ENCODE measurements at regions not wholly inside any gene's neighbourhood (a gene's known extent, or its start where the extent isn't known, plus 50 kb on each side); places are given as distances from the start of the nearest gene placed in this dataset.

GRCh38 chr11:17157761-17158160, 50.0 kb downstream of the PIK3C2A start:
- DNase-seq: no peak

- no peak for DNase-seq
These were observed 51.5 kb downstream of the PIK3C2A start for GRCh38 chr11:17156283-17156682.

GRCh38 chr11:17154409-17155159, 53.2 kb downstream of the PIK3C2A start:
- DNase-seq: no peak

GRCh38 chr11:17153757-17154156, 54.0 kb downstream of the PIK3C2A start:
- DNase-seq: no peak

GRCh38 chr11:17152306-17152705, 55.5 kb downstream of the PIK3C2A start:
- DNase-seq: no peak

- no peak for DNase-seq
These were observed 57.3 kb downstream of the PIK3C2A start for GRCh38 chr11:17150521-17150920.

GRCh38 chr11:17148536-17148935, 59.2 kb downstream of the PIK3C2A start:
- DNase-seq: no peak

GRCh38 chr11:17145972-17146371, 61.8 kb downstream of the PIK3C2A start:
- no peak for DNase-seq

- DNase-seq: no peak
These were observed 65.0 kb upstream of the RPS13 start for GRCh38 chr11:17142450-17142849.

GRCh38 chr11:17141156-17141555, 63.7 kb upstream of the RPS13 start:
- no peak for DNase-seq

- DNase-seq: no peak
These were observed 61.1 kb upstream of the RPS13 start for GRCh38 chr11:17138562-17138961.

GRCh38 chr11:17135916-17136683, 58.6 kb upstream of the RPS13 start:
- DNase-seq: no peak

GRCh38 chr11:17132654-17133053, 55.2 kb upstream of the RPS13 start:
- DNase-seq: no peak

GRCh38 chr11:17129003-17129402, 51.5 kb upstream of the RPS13 start:
- peak; percentile 27 for DNase-seq
